ENCODE measurements at regions not wholly inside any gene's neighbourhood (a gene's known extent, or its start where the extent isn't known, plus 50 kb on each side); places are given as distances from the start of the nearest gene placed in this dataset.

- Histone ChIP-seq H3K9ac (ENCODE audit: extremely low read depth, insufficient read length, low read length) (no peak overlapping the region), H3K79me2 (ENCODE audit: insufficient read depth, low read length) (no peaks in the 10 kb centered on the region), H2AK5ac (ENCODE audit: insufficient read length, low read length) (no peak overlapping the region), H3K9me3 (ENCODE audit: control insufficient read depth, low read depth, low read length) (no peaks in the 10 kb centered on the region), H2AFZ (ENCODE audit: low read length) (no peak overlapping the region), H2BK15ac (ENCODE audit: low read depth, low read length) (no peak overlapping the region), H3K4ac (ENCODE audit: low read depth, low read length) (no peak overlapping the region), H3K18ac (ENCODE audit: insufficient read length, low read depth, low read length) (peak overlapping the region; percentile 44), H3K14ac (ENCODE audit: insufficient read depth, low read length) (peak overlapping the region; percentile 76), H3K79me1 (ENCODE audit: insufficient read depth, low read depth, low read length, poor library complexity, severe bottlenecking) (no peaks in the 10 kb centered on the region), H4K20me1 (ENCODE audit: control insufficient read depth, insufficient read depth, insufficient read length) (peaks cover 3% of the 10 kb centered on the region), H3K4me1 (ENCODE audit: insufficient read depth, low read length) (no peaks in the 10 kb centered on the region), H3K4me2 (ENCODE audit: insufficient read depth, insufficient read length, low read length) (peak overlapping the region; percentile 33), H2BK12ac (ENCODE audit: insufficient read length, low read depth, low read length) (no peak overlapping the region), H3K23ac (ENCODE audit: insufficient read length, low read depth, low read length) (no peak overlapping the region), H2BK5ac (ENCODE audit: insufficient read length, low read length) (no peak overlapping the region), H3K27ac (ENCODE audit: insufficient read length, low read depth, low read length) (no peak overlapping the region), H3K56ac (ENCODE audit: insufficient read length, low read depth, low read length) (no peak overlapping the region), H4K5ac (ENCODE audit: insufficient read length, low read depth, low read length) (no peak overlapping the region), H2BK20ac (ENCODE audit: low read depth, low read length, poor library complexity, severe bottlenecking) (no peak overlapping the region), H4K8ac (replicated peaks; ENCODE audit: insufficient read length, low read depth, low read length) (no peak overlapping the region), H3K23me2 (ENCODE audit: insufficient read length, low read depth, low read length, poor library complexity, severe bottlenecking) (peaks cover 6% of the 10 kb centered on the region), H3T11ph (ENCODE audit: low read length) (no peak overlapping the region), H3K27me3 (ENCODE audit: insufficient read depth, low read length) (no peaks in the 10 kb centered on the region), H2BK120ac (ENCODE audit: low read depth, low read length, poor library complexity, severe bottlenecking) (no peak overlapping the region), H4K91ac (ENCODE audit: insufficient read length, low read depth, low read length) (no peak overlapping the region)
- no CpG with 5 or more reads among the region's 58 CpGs for WGBS (ENCODE audit: extremely low coverage, insufficient read length, low lambda C conversion rate)
- H3K4me3 Mint-ChIP-seq, result peak overlapping the region; percentile 62 to 75
- H3K36me3 Mint-ChIP-seq (ENCODE audit: insufficient read depth in 1 of 3, low read depth in 3 of 3), result no peaks in the 10 kb centered on the region
- no peak for TF ChIP-seq CTCF (conservative IDR thresholded peaks at IDR 0.05)
- H3K9me3 Mint-ChIP-seq, result no peaks in the 10 kb centered on the region; a peak in 2 of 5 replicates
- peaks cover 44% of the 10 kb centered on the region for H3K27me3 Mint-ChIP-seq (ENCODE audit: low read depth)
- peak overlapping the region in 2 of 3 experiments; percentile 12 to 51; a peak in 2 of 7 replicates for H3K27ac Mint-ChIP-seq
- peaks cover 33 to 35% of the 10 kb centered on the region in 2 experiments for H3K4me1 Mint-ChIP-seq
- DNase-seq, result peak; percentile 64
Observed at GRCh38 chr3:194003114-194004057, 132.6 kb upstream of the HES1 start.

Data from H9 (cell line).